HEK293 (cell line): ENCODE measurements at regions not wholly inside any gene's neighbourhood (a gene's known extent, or its start where the extent isn't known, plus 50 kb on each side); places are given as distances from the start of the nearest gene placed in this dataset.

Source experiments
- CTCF ChIA-PET: fragments of 350-600 bp; formaldehyde crosslinking; extraction: SDS; loops from one replicate; lab custom pipeline; 2021; ENCODE audit warnings: antibody characterized with exemption; lab: Yijun Ruan, JAX
- POLR2A ChIA-PET: fragments of 300-600 bp; formaldehyde crosslinking; extraction: SDS; loops from one replicate; lab custom pipeline; 2020; ENCODE audit warnings: antibody characterized with exemption, inconsistent platforms; lab: Yijun Ruan, JAX
- H3K27ac ChIP-seq: fragments of 200-500 bp; sonication (Bioruptor generic); 2 replicates; pipeline ENCODE4 v1.5.1; 2014; ENCODE audit warnings: low read depth, low read length, control low read depth, inconsistent platforms; ENCODE audit errors: extremely low read depth
- H3K36me3 ChIP-seq, 2 experiments: fragments of 200-500 bp in 1 of 2; sonication (Bioruptor generic) in 1 of 2; 1 replicate in 1 of 2; 2 replicates in 1 of 2; pipeline ENCODE4 v1.5.1; 2014 to 2017; ENCODE audit warnings: inconsistent platforms in 2 of 2, low read length in 2 of 2; ENCODE audit not compliant: control insufficient read depth in 2 of 2, insufficient read depth in 1 of 2
- H3K4me1 ChIP-seq: fragments of 200-500 bp; sonication (Bioruptor generic); 2 replicates; pipeline ENCODE4 v1.5.1; 2014; ENCODE audit warnings: mild to moderate bottlenecking, low read length, inconsistent platforms; ENCODE audit not compliant: control insufficient read depth, insufficient read depth
- H3K4me3 ChIP-seq: 2 replicates; pipeline ENCODE4 v1.5.1; 2011; ENCODE audit warnings: low read depth, mild to moderate bottlenecking, control low read depth, low read length, moderate library complexity
- H3K9me3 ChIP-seq: fragments of 200-500 bp; sonication (Bioruptor generic); 2 replicates; pipeline ENCODE4 v1.5.1; 2014; ENCODE audit warnings: low read depth, low read length, inconsistent platforms; ENCODE audit not compliant: control insufficient read depth, insufficient read depth
- BCL11B ChIP-seq: fragments of 450-650 bp; formaldehyde crosslinking; IDR thresholded peaks from 2 replicates; pipeline ENCODE4 v1.5.1; 2016; ENCODE audit warnings: low read depth, missing biosample characterization, missing genetic modification characterization
- HOXC10 ChIP-seq: sonication (generic); formaldehyde crosslinking; IDR thresholded peaks from 2 replicates; pipeline ENCODE4 v1.8.1; 2023; ENCODE audit warnings: mild to moderate bottlenecking, missing genetic modification reagents
- KLF16 ChIP-seq: fragments of 450-650 bp; formaldehyde crosslinking; IDR thresholded peaks from 2 replicates; pipeline ENCODE4 v1.5.1; 2017; ENCODE audit warnings: missing biosample characterization, missing genetic modification characterization
- MEIS1 ChIP-seq: sonication (generic); formaldehyde crosslinking; IDR thresholded peaks from 2 replicates; pipeline ENCODE4 v1.8.1; 2022; ENCODE audit warnings: missing genetic modification reagents, mild to moderate bottlenecking, borderline replicate concordance
- OVOL3 ChIP-seq: fragments of 450-650 bp; formaldehyde crosslinking; IDR thresholded peaks from 2 replicates; pipeline ENCODE4 v1.5.1; 2016; ENCODE audit warnings: missing biosample characterization, missing genetic modification characterization
- TRIM28 ChIP-seq: IDR thresholded peaks from 2 replicates; pipeline ENCODE4 v1.6.1; 2011; ENCODE audit warnings: low read length, control low read depth, borderline replicate concordance
- ZBTB21 ChIP-seq: fragments of 450-650 bp; formaldehyde crosslinking; IDR thresholded peaks from 2 replicates; pipeline ENCODE4 v1.5.1; 2017; ENCODE audit warnings: missing biosample characterization, missing genetic modification characterization
- ZBTB48 ChIP-seq: fragments of 450-650 bp; formaldehyde crosslinking; IDR thresholded peaks from 2 replicates; pipeline ENCODE4 v1.5.1; 2016; ENCODE audit warnings: missing biosample characterization, missing genetic modification characterization
- ZFP3 ChIP-seq: fragments of 450-650 bp; formaldehyde crosslinking; IDR thresholded peaks from 2 replicates; pipeline ENCODE4 v1.5.1; 2016; ENCODE audit warnings: low read depth, missing biosample characterization, missing genetic modification characterization
- ZFP37 ChIP-seq: fragments of 450-650 bp; formaldehyde crosslinking; IDR thresholded peaks from 2 replicates; pipeline ENCODE4 v1.5.1; 2016; ENCODE audit warnings: missing biosample characterization, missing genetic modification characterization
- ZFP41 ChIP-seq: fragments of 450-650 bp; formaldehyde crosslinking; IDR thresholded peaks from 2 replicates; pipeline ENCODE4 v1.5.1; 2016; ENCODE audit warnings: missing biosample characterization, missing genetic modification characterization, borderline replicate concordance
- ZNF121 ChIP-seq: fragments of 450-650 bp; formaldehyde crosslinking; IDR thresholded peaks from 2 replicates; pipeline ENCODE4 v1.5.1; 2016; ENCODE audit warnings: missing biosample characterization, missing genetic modification characterization
- ZNF155 ChIP-seq: fragments of 450-650 bp; formaldehyde crosslinking; IDR thresholded peaks from 2 replicates; pipeline ENCODE4 v1.5.1; 2016; ENCODE audit warnings: missing biosample characterization, missing genetic modification characterization
- ZNF157 ChIP-seq: fragments of 450-650 bp; formaldehyde crosslinking; IDR thresholded peaks from 2 replicates; pipeline ENCODE4 v1.5.1; 2016; ENCODE audit warnings: missing biosample characterization, missing genetic modification characterization
- ZNF211 ChIP-seq: fragments of 450-650 bp; formaldehyde crosslinking; IDR thresholded peaks from 2 replicates; pipeline ENCODE4 v1.5.1; 2016; ENCODE audit warnings: low read depth, missing biosample characterization, missing genetic modification characterization
- ZNF292 ChIP-seq: fragments of 450-650 bp; formaldehyde crosslinking; IDR thresholded peaks from 2 replicates; pipeline ENCODE4 v1.5.1; 2016; ENCODE audit warnings: low read depth, missing biosample characterization, missing genetic modification characterization, borderline replicate concordance
- ZNF558 ChIP-seq: fragments of 450-650 bp; formaldehyde crosslinking; IDR thresholded peaks from 2 replicates; pipeline ENCODE4 v1.5.1; 2016; ENCODE audit warnings: missing biosample characterization, missing genetic modification characterization
- ZNF610 ChIP-seq: fragments of 450-650 bp; formaldehyde crosslinking; IDR thresholded peaks from 2 replicates; pipeline ENCODE4 v1.5.1; 2016; ENCODE audit warnings: missing biosample characterization, missing genetic modification characterization, borderline replicate concordance
- ZNF623 ChIP-seq: fragments of 450-650 bp; formaldehyde crosslinking; IDR thresholded peaks from 2 replicates; pipeline ENCODE4 v1.5.1; 2016; ENCODE audit warnings: missing biosample characterization, missing genetic modification characterization
- ZNF624 ChIP-seq: fragments of 450-650 bp; formaldehyde crosslinking; IDR thresholded peaks from 2 replicates; pipeline ENCODE4 v1.5.1; 2017; ENCODE audit warnings: missing biosample characterization, missing genetic modification characterization
- ZNF701 ChIP-seq: fragments of 450-650 bp; formaldehyde crosslinking; IDR thresholded peaks from 2 replicates; pipeline ENCODE4 v1.5.1; 2016; ENCODE audit warnings: missing biosample characterization, missing genetic modification characterization
- ZNF776 ChIP-seq: fragments of 450-650 bp; formaldehyde crosslinking; IDR thresholded peaks from 2 replicates; pipeline ENCODE4 v1.5.0; 2017; ENCODE audit warnings: missing biosample characterization, missing genetic modification characterization, borderline replicate concordance
- ZNF830 ChIP-seq: fragments of 450-650 bp; IDR thresholded peaks from 2 replicates; pipeline ENCODE4 v1.5.0; 2018; ENCODE audit warnings: missing biosample characterization, missing genetic modification characterization, low read depth, mild to moderate bottlenecking, moderate library complexity
- TF ChIP-seq, protein P1 (sequence below): fragments of 450-650 bp; formaldehyde crosslinking; IDR thresholded peaks from 2 replicates; pipeline ENCODE4 v1.5.1; 2016; ENCODE audit warnings: missing biosample characterization, missing genetic modification characterization

GRCh38 chr11:43589601-43590250 lies 90.8 kb upstream of the HSD17B12 start:
- Histone ChIP-seq H3K27ac (no peak overlapping the region), H3K4me3 (no peak overlapping the region), H3K36me3 (no peaks in the 10 kb centered on the region), H3K4me1 (no peaks in the 10 kb centered on the region), H3K9me3 (no peaks in the 10 kb centered on the region)
- POLR2A ChIA-PET = no interaction called here
- TF ChIP-seq ZFP41 (tag by site-specific recombination) (no peak), ZNF623 (tag by site-specific recombination) (no peak), ZNF701 (tag by site-specific recombination) (no peak), ZNF157 (tag by site-specific recombination) (no peak)
- CTCF ChIA-PET = interaction anchor here (0.6 to 0.9 kb wide), 5 partner anchors 14 to 75 kb away, joined by 3 to 4 read pairs (median 3); no protein-coding TSS in a partner anchor

- ChIA-PET POLR2A (no interaction called here), CTCF (interaction anchor here (0.6 kb wide), 3 partner anchors 21 to 319 kb away, joined by 3 to 4 read pairs (median 3); no protein-coding TSS in a partner anchor)
- Histone ChIP-seq H3K4me3 (no peak overlapping the region), H3K4me1 (no peaks in the 10 kb centered on the region), H3K27ac (no peak overlapping the region), H3K36me3 (no peaks in the 10 kb centered on the region), H3K9me3 (no peaks in the 10 kb centered on the region)
- no peak for TF ChIP-seq KLF16
- no peak for TF ChIP-seq ZNF558
- no peak for TF ChIP-seq HOXC10 (CRISPR knock-in tag)
- TF ChIP-seq BCL11B (tag by site-specific recombination) = no peak
- TF ChIP-seq MEIS1 (CRISPR knock-in tag) = no peak
- TF ChIP-seq ZNF610 (tag by site-specific recombination) = no peak
- no peak for TF ChIP-seq TRIM28
- TF ChIP-seq, protein P1, sequence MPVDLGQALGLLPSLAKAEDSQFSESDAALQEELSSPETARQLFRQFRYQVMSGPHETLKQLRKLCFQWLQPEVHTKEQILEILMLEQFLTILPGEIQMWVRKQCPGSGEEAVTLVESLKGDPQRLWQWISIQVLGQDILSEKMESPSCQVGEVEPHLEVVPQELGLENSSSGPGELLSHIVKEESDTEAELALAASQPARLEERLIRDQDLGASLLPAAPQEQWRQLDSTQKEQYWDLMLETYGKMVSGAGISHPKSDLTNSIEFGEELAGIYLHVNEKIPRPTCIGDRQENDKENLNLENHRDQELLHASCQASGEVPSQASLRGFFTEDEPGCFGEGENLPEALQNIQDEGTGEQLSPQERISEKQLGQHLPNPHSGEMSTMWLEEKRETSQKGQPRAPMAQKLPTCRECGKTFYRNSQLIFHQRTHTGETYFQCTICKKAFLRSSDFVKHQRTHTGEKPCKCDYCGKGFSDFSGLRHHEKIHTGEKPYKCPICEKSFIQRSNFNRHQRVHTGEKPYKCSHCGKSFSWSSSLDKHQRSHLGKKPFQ (tag by site-specific recombination) = no peak
- no peak for TF ChIP-seq ZNF776
- TF ChIP-seq ZNF155 (tag by site-specific recombination) = no peak
- no peak for TF ChIP-seq ZNF211 (tag by site-specific recombination)
- no peak for TF ChIP-seq ZNF830 (tag by site-specific recombination)
- TF ChIP-seq OVOL3 = no peak
- no peak for TF ChIP-seq ZFP3 (tag by site-specific recombination)
- no peak for TF ChIP-seq ZBTB21 (tag by site-specific recombination)
- TF ChIP-seq ZNF121 = no peak
- no peak for TF ChIP-seq ZNF624 (tag by site-specific recombination)
- TF ChIP-seq ZBTB48 = no peak
- TF ChIP-seq, all 188 proteins: peak for 0
These were observed 79.0 kb upstream of the HSD17B12 start for GRCh38 chr11:43601511-43601910.

- H3K4me1 ChIP-seq = no peaks in the 10 kb centered on the region
- no peak overlapping the region for H3K27ac ChIP-seq
- no peak for TF ChIP-seq ZNF292
- TF ChIP-seq ZFP37 (tag by site-specific recombination) = no peak
- H3K4me3 ChIP-seq = no peak overlapping the region
- no peaks in the 10 kb centered on the region for H3K36me3 ChIP-seq
- no peaks in the 10 kb centered on the region for H3K9me3 ChIP-seq
- ChIA-PET CTCF (no interaction called here), POLR2A (no interaction called here)
These were observed 77.9 kb upstream of the HSD17B12 start for GRCh38 chr11:43602670-43603069.
